OCI-M1 (cell line): ENCODE measurements at regions not wholly inside any gene's neighbourhood (a gene's known extent, or its start where the extent isn't known, plus 50 kb on each side); places are given as distances from the start of the nearest gene placed in this dataset.

Experiments used
- DNase-seq: peaks from one replicate; lab custom pipeline; 2025; lab: John Stamatoyannopoulos, UW

DNA sequence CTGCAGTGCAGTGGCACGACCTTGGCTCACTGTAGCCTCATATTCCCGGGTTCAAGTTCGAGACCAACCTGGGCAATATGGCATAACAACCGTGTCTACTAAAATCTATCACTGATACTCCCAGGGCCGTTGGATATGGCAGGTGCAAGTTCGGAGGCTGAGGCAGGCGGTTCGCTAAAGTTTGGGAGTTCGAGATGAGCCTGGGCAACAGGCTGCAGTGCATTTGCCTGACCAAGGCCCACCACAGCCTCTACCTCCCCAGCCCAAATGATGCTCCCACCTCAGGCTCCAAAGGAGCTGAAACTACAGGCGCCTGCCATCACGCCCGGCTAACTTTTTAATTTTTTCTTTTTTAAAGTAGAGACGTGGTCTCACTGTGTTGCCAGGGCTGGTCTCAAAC, 177.1 kb upstream of the ALG10B start:
- DNase-seq, result no peak

- no peak for DNase-seq
These were observed 175.3 kb upstream of the ALG10B start for GRCh38 chr12:38141239-38141638.

- no peak for DNase-seq
These were observed 174.7 kb upstream of the ALG10B start for GRCh38 chr12:38141861-38142260.

GRCh38 chr12:38142974-38143373, 173.6 kb upstream of the ALG10B start:
- no peak for DNase-seq

GRCh38 chr12:38144049-38144448, 172.5 kb upstream of the ALG10B start:
- no peak for DNase-seq

DNA sequence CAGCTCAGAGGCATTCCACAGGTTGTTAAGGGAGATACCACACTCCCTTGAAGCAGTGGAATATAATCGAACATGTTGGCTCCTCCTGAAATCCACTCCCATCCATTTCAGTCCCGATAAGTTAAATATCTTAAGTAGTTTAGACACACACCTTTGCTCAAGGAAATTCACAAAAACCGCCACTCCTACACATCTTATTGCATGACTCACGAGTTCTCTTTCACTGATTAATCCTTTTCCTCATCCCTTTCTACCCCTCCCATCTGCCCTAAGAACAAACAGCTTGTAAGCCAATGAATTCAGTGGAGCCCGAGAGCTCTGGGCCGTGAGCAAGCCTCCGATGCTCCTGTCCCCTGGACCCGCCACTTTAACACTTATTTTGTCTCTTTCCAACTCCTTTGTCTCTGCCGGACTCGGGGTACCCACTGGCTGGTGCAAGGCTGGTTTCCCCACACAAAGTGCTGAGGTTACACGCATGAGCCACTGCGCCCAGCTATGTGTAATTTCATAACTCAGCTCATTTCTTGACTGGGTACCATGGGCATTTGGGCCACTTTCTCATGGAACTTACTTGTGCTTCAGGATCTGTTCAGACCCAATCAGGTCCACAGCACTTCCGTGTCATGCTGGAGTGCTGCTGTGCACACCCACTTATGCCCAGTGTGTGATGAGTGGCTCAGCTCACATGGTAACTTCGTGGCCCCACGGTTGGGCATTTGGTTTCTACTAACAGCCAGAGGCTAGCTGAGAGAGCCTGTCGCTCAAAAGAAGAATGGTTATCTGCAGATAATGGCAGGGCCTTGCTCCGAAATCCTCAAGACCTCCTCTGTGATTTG, 171.8 kb upstream of the ALG10B start:
- no peak for DNase-seq

DNA sequence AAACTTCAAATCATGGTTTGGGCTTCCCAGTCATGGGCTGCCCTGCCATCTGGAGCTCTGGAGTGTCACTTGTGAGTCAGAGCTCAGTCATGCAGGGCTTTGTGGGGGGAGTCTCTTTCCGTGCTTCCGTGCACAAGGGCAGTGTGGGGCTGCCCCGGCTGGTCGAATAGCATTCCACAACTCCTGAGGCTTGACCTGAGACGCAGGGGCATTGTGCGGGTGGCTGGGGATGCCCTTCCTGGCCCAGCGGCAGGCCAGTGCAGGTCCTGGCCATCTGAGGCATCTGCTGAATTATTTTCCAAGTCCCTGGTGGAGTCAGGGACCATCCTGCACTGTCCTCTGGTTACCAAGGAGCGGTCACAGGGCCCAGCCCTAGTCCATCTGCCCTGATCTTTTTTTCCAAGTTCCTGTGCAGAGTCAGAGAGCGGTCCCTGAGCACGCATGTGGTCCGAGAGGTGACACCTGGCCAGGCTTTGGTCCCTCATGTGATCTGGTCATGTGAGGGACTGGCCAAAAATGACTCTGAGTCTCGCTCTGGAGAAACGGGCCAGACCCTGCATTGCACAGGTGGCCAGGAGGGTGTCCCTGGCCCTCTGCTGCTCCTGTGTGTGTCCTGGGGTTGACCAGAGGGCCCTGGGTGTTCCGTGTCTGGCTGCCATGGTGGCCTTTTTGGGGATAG, 167.0 kb upstream of the ALG10B start:
- no peak for DNase-seq

DNA sequence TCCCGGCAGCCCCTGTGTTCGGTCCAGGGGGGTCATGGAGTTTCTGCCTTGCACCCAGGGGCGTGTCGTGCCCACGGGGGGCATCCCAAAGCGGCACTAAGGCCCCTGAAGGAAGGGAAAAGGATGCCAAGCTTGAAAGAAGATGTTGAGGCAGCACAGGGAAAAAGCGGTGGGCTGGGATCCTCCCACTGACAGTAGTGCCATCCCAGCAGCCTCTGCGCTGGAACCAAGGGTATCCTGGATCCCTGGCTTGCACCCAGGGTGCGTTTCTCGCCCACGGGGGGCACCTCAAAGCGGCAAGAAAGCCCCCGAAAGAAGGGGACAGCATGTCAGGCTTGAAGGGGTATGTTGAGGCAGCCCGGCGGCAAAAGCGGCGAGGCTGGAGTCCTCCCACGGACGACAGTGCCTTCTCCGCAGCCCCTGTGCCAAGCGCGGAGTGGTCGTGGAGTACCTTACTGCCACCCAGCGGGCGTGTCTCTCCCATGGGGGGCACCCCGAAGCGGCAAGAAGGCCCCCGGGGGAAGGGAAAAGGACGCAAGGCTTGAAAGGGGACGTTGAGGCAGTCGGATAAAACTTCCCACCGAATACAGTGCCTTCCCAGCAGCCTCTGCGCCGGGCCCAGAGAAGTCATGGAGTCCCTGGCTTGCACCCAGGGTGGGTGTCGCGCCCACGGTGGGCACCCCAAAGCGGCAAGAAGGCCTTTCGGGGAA, 164.4 kb upstream of the ALG10B start:
- no peak for DNase-seq

DNA sequence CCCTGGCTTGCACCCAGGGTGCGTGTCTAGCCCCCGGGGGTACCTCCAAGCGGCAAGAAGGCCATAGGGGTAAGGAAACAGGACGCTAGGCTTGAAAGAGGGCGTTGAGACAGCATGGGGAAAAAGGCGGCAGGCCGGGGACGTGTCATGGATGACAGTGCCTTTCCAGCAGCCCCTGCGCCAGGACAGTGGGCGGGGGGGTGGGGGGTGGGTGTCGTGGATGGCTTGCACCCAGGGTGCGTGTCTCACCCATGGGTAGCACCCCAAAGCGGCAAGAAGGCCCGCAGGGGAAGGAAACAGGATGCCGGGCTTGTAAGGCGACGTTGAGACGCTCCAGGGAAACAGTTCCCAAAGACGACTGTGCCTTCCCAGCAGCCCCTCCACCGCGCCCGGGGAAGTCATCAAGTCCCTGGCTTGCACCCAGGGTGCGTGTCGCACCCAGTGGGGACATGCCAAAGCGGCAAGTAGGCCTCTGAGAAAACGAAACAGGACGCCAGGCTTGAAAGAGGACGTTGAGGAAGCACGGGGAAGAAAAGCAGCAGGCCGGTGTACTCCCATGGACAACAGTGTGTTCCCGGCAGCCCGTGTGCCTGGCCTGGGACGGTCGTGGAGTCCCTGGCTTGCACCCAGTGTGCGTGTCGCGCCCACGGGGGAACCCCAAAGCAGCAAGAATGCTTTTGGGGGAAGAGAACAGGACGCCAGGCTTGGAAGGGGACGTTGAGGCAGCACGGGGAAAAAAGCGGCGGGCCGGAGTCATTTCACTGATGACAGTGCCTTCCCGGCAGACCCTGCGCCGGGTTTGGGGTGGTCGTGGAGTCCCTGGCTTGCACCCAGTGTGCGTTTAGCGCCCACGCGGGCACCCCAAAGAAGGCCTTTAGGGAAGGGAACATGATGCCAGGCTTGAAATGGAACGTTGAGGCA, 163.5 kb upstream of the ALG10B start:
- DNase-seq, result no peak

- no peak for DNase-seq
These were observed 162.9 kb upstream of the ALG10B start for GRCh38 chr12:38153737-38154061.

GRCh38 chr12:38154096-38155019, 162.2 kb upstream of the ALG10B start:
- DNase-seq, result no peak

DNA sequence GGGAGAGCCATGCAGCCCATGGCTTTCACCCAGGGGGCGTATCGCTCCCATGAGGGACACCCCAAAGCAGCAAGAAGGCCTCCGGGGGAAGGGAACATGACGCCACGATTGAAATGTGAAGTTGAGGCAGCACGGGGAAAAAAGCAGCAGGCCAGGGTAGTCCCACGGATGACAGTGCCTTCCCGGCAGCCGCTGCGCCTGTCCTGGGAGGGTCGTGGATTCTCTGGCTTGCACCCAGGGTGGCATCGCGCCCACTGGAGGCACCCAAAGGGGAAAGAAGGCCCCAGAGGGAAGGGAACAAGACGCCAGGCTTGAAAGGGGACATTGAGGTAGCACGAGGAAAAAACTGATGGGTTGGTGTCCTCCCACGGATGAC, 161.6 kb upstream of the ALG10B start:
- DNase-seq, result no peak

DNA sequence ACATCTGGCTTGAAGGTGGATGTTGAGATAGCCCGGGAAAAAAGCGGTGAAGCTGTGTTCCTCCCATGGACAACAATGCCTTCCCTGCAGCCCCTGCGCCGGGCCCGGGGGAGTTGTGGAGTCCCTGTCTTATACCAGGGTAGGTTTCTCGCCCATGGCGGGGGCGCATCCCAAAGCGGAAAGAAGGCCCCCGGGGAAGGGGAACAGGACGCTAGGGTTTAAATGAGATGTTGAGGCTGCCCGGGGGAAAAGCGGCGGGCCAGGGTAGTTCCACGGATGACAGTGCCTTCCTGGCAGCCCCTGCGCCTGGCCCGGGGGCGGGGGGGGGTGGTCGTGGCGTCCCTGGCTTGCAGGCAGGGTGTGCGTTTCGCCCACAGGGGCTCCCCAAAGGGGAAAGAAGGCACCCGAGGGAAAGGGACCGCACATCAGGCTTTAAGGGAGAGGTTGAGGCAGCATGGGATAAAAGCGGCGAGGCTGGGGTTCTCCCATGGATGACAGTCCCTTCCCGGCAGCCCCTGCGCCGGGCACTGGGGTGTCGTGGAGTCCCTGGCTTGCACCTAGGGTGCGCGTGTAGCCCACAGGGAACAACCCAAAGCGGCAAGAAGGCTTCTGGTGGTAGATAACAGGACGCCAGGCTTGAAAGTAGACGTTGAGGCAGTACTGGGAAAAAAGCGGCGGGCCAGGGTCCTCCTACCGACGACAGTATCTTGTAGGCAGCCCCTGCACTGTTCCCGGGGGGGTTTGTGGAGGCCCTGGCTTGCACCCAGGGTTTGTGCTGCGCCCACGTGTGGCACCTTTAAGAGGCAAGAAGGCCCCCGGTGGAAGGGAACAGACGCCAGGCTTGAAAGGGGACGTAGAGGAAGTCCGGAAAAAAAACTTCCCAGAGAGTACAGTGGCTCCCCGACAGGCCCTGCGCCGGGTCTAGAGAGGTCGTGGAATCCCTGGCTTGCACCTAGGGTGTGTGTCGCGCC, 160.8 kb upstream of the ALG10B start:
- DNase-seq, result no peak

- no peak for DNase-seq
These were observed 159.9 kb upstream of the ALG10B start for GRCh38 chr12:38156497-38157245.

- no peak for DNase-seq
These were observed 159.2 kb upstream of the ALG10B start for GRCh38 chr12:38157274-38157932.

GRCh38 chr12:38157933-38158401, 158.6 kb upstream of the ALG10B start:
- DNase-seq, result no peak

GRCh38 chr12:38158428-38159091, 158.0 kb upstream of the ALG10B start:
- no peak for DNase-seq

- DNase-seq, result no peak
These were observed 157.5 kb upstream of the ALG10B start for GRCh38 chr12:38159092-38159551.
